ES-I3 (cell line): ENCODE measurements at regions not wholly inside any gene's neighbourhood (a gene's known extent, or its start where the extent isn't known, plus 50 kb on each side); places are given as distances from the start of the nearest gene placed in this dataset.
"Not testable (repeated sequence)": the region's sequence is repeated elsewhere in the genome, so short reads cannot be mapped to it uniquely, and the experiment has no call there.

Experiments used
- H3K36me3 ChIP-seq: 2 replicates; pipeline ENCODE4 v1.6.1; 2013; ENCODE audit warnings: mild to moderate bottlenecking, low read length, control low read depth, moderate library complexity; ENCODE audit not compliant: insufficient read depth
- H3K4me1 ChIP-seq: 2 replicates; pipeline ENCODE4 v1.6.1; 2013; ENCODE audit warnings: mild to moderate bottlenecking, control low read depth, low read length; ENCODE audit not compliant: insufficient read depth
- H3K9ac ChIP-seq: 2 replicates; pipeline ENCODE4 v1.6.1; 2013; ENCODE audit warnings: low read depth, mild to moderate bottlenecking, low read length, moderate library complexity
- H3K9me3 ChIP-seq: 2 replicates; pipeline ENCODE4 v1.6.1; 2013; ENCODE audit warnings: mild to moderate bottlenecking, low read length, moderate library complexity; ENCODE audit not compliant: control insufficient read depth, insufficient read depth

DNA sequence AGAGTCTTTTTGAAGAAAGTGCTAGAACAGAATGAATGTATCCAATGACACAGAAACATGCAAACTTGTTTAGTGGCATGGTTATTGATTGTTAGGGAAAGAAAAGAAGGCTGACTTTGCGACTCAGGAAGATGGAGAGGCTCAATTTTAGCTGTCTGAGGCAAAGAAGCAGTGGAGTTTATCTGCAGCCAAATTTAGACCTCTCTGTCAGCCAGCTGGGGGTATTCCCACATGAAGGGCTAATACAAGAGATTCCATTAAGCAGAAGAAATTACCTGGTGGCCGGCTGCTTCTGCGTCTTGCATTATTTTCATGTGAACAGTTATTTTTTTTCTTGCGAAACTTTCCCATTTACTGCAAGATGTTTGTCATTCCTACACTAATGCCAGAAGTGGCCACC lies 240.2 kb upstream of the NBEA start:
- Histone ChIP-seq H3K9me3 (no peaks in the 10 kb centered on the region), H3K4me1 (no peaks in the 10 kb centered on the region), H3K36me3 (no peaks in the 10 kb centered on the region), H3K9ac (no peak overlapping the region)

GRCh38 chr13:34708566-34709313 lies 233.3 kb upstream of the NBEA start:
- no peaks in the 10 kb centered on the region; the same call in 1 of the 2 replicates for H3K9me3 ChIP-seq
- no peak overlapping the region for H3K9ac ChIP-seq
- H3K36me3 ChIP-seq = no peaks in the 10 kb centered on the region
- no peaks in the 10 kb centered on the region for H3K4me1 ChIP-seq

GRCh38 chr13:34719060-34719875 lies 222.8 kb upstream of the NBEA start:
- Histone ChIP-seq H3K9ac (no peak overlapping the region), H3K36me3 (no peaks in the 10 kb centered on the region), H3K9me3 (peaks cover 2% of the 10 kb centered on the region), H3K4me1 (no peaks in the 10 kb centered on the region)

GRCh38 chr13:34720618-34721017 lies 221.5 kb upstream of the NBEA start:
- no peaks in the 10 kb centered on the region for H3K36me3 ChIP-seq
- H3K9ac ChIP-seq = no peak overlapping the region
- H3K4me1 ChIP-seq = no peaks in the 10 kb centered on the region
- H3K9me3 ChIP-seq = no peaks in the 10 kb centered on the region; the same call in 1 of the 2 replicates

GRCh38 chr13:34721631-34722595 lies 220.2 kb upstream of the NBEA start:
- no peak overlapping the region for H3K9ac ChIP-seq

DNA sequence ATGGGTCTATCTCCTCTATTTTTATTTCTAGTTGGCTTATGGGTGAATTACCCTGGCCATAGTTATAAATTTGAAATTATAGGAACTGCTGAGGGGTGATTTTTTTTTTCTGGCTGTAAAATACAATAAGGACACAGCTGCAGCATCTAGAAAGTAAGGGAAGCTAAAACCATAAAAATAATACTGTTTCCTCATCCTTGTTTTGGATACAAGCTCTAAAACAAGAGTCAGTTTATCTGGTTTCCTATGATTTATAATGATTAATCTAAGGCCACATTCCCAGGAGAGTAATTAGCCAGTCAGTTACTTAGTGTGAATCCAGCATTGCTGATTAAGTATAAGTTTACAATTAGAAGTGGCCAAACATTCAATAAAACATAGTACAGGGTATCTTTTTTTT lies 219.1 kb upstream of the NBEA start:
- H3K9me3 ChIP-seq = no peaks in the 10 kb centered on the region; the same call in 1 of the 2 replicates
- no peaks in the 10 kb centered on the region for H3K36me3 ChIP-seq
- H3K4me1 ChIP-seq = no peaks in the 10 kb centered on the region
- H3K9ac ChIP-seq = no peak overlapping the region

More at GRCh38 chr13:34721631-34722595, 220.2 kb upstream of the NBEA start:
- H3K36me3 ChIP-seq = no peaks in the 10 kb centered on the region
- no peaks in the 10 kb centered on the region for H3K4me1 ChIP-seq
- no peaks in the 10 kb centered on the region; the same call in 1 of the 2 replicates for H3K9me3 ChIP-seq

GRCh38 chr13:34730961-34731360 lies 211.1 kb upstream of the NBEA start:
- H3K9ac ChIP-seq = no peak overlapping the region
- no peaks in the 10 kb centered on the region for H3K36me3 ChIP-seq
- H3K9me3 ChIP-seq = no peaks in the 10 kb centered on the region
- H3K4me1 ChIP-seq = no peaks in the 10 kb centered on the region

GRCh38 chr13:34731486-34731885 lies 210.6 kb upstream of the NBEA start:
- Histone ChIP-seq H3K9me3 (no peaks in the 10 kb centered on the region), H3K9ac (no peak overlapping the region), H3K36me3 (no peaks in the 10 kb centered on the region), H3K4me1 (no peaks in the 10 kb centered on the region)

DNA sequence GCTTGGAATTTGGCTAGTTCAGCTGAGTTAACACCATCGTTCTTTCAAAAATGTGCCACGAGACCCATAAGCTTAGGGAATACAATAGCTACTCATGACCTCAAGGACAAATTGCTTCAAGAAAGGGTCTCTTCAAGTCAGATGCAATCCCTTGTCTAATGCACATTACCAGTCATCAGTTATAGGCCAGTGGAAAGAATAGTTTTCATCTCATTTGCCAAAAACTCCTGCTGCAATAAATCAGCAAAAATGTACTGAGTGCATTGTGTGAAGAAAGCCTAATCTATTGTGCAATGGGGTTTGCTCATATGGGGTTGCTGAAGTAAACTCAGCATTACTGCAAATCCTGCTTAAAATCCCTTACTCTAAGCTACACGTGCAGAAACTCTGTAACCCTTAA lies 208.3 kb upstream of the NBEA start:
- Histone ChIP-seq H3K36me3 (no peaks in the 10 kb centered on the region), H3K9me3 (no peaks in the 10 kb centered on the region), H3K4me1 (no peaks in the 10 kb centered on the region), H3K9ac (no peak overlapping the region)

GRCh38 chr13:34734932-34735331 lies 207.1 kb upstream of the NBEA start:
- no peaks in the 10 kb centered on the region for H3K4me1 ChIP-seq
- no peak overlapping the region for H3K9ac ChIP-seq
- no peaks in the 10 kb centered on the region for H3K36me3 ChIP-seq
- H3K9me3 ChIP-seq = no peaks in the 10 kb centered on the region

- no peaks in the 10 kb centered on the region for H3K9me3 ChIP-seq
- no peak overlapping the region for H3K9ac ChIP-seq
- no peaks in the 10 kb centered on the region for H3K4me1 ChIP-seq
- no peaks in the 10 kb centered on the region for H3K36me3 ChIP-seq
Measured at GRCh38 chr13:34738254-34738992, 203.6 kb upstream of the NBEA start.

DNA sequence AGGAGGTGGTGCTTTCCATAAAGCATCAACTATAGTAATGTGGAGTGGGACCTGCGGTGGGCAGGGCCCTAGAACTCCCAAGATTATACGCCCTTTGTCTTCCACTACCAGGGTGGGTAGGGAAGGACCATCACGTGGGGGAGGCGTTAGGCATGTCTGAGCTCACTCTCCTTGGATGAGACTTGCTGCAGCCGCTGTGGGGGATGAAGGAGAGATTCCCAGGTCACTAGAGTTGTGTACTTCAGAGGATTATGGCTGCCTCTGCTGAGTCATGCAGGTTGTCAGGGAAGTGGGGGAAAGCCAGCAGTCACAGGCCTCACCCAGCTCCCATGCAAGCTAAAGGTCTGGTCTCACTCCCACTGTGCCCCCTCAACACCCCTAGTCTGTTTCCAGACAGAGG lies 195.0 kb upstream of the NBEA start:
- H3K9me3 ChIP-seq, H3K36me3 ChIP-seq, H3K4me1 ChIP-seq, H3K9ac ChIP-seq: not testable (repeated sequence)

DNA sequence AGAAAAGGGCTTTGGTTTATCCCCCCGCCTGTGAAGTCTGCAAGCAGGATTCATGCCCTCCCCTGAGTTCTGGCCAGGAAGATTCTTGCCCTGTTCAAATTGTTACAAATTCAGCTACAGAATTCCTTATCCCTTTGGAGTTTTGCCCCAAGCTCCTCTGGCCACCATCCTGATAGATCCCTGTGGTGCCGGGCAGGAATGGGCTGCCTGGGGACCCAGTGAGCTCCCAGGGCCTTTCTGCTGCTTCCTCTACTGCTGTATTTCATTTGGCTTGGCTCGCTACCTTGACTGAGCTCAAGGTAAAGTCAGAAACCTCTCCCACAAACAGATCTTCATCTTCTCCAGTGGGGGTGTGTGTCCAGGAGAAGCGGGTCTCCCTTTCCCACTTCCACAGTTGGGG lies 194.6 kb upstream of the NBEA start:
- Histone ChIP-seq H3K36me3 (no peaks in the 10 kb centered on the region), H3K9ac (no peak overlapping the region), H3K9me3 (no peaks in the 10 kb centered on the region), H3K4me1 (no peaks in the 10 kb centered on the region; the same call in 1 of the 2 replicates)
